ENCODE measurements at regions not wholly inside any gene's neighbourhood (a gene's known extent, or its start where the extent isn't known, plus 50 kb on each side); places are given as distances from the start of the nearest gene placed in this dataset.
A peak's percentile ranks its signal among the peaks of the same experiment; 100 is the strongest.

DNA sequence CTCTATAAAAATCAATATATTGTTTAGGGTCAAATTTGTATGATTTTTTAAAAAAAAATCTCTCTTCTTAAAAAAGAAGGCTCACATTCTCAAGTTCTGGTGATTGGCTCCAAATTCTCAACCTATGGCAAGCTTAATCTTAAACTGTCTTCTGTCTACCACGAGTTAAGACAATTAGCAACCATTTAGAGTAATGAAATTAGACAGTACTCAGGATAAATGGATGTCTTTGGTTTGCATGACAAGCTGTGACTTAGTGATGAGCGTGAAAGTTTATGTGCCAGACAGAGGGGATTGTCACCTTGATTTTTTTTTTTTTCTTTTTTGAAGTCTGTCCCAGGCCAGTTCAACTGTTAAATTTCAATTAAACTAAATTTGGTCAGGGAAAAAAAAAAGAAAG, 1632.3 kb downstream of the MAT2B start:
- TF ChIP-seq, protein P1, sequence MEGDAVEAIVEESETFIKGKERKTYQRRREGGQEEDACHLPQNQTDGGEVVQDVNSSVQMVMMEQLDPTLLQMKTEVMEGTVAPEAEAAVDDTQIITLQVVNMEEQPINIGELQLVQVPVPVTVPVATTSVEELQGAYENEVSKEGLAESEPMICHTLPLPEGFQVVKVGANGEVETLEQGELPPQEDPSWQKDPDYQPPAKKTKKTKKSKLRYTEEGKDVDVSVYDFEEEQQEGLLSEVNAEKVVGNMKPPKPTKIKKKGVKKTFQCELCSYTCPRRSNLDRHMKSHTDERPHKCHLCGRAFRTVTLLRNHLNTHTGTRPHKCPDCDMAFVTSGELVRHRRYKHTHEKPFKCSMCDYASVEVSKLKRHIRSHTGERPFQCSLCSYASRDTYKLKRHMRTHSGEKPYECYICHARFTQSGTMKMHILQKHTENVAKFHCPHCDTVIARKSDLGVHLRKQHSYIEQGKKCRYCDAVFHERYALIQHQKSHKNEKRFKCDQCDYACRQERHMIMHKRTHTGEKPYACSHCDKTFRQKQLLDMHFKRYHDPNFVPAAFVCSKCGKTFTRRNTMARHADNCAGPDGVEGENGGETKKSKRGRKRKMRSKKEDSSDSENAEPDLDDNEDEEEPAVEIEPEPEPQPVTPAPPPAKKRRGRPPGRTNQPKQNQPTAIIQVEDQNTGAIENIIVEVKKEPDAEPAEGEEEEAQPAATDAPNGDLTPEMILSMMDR (IDR thresholded peaks at IDR 0.05; ENCODE audit: low read depth, low read length, missing control alignments): no peak
- H3K4me3 ChIP-seq (ENCODE audit: low read depth, low read length): no peak overlapping the region
- in situ Hi-C loops (cut with HindIII; ENCODE audit: low sequenced_read_pairs): no loop called here
- DNase-seq (ENCODE audit: low read depth): no peak

DNA sequence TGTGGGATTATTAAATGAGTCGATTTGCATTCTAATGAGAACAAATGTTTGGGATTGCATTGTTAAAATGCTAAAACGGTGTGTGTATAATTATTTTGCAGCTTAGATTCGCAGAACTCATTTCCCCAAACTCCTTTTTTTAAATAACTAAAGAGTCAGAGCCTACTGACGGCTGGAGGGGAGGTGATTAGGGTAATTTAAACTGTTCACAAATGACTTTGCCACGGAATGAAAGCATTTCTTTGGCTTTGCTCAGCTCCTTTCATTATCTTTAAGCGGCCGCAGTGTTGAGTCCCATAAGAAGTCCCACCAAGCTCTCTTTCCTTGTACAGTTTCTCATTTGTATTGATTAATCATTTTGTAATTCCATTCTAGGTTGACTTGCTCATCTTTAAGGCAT, 1632.8 kb downstream of the MAT2B start:
- peak; percentile 9 for DNase-seq (ENCODE audit: low read depth)
- in situ Hi-C loops (cut with HindIII; ENCODE audit: low sequenced_read_pairs): no loop called here
- H3K4me3 ChIP-seq (ENCODE audit: low read depth, low read length): peak overlapping the region; percentile 19
- TF ChIP-seq, protein P1 (IDR thresholded peaks at IDR 0.05; ENCODE audit: low read depth, low read length, missing control alignments): no peak

DNA sequence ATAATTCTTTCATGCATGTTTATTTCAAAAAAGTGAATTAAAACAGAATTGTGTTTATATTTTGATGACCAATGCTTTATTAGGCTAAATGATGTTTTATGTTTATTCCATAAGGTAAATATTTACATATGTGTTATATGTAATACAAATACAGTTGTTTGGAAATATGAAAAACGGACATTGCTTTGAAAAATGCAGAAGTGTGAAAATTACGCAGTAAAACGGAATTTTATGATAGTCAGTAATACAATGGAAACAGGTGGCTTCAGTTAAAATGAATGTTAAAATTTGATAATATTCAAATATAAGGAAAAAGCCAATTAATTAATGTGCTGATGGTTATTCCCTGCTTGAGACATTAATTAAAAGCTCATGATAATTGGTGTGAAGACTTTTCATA, 1633.8 kb downstream of the MAT2B start:
- DNase-seq (ENCODE audit: low read depth): no peak
- in situ Hi-C loops (cut with HindIII; ENCODE audit: low sequenced_read_pairs): no loop called here
- no peak overlapping the region for H3K4me3 ChIP-seq (ENCODE audit: low read depth, low read length)
- TF ChIP-seq, protein P1 (IDR thresholded peaks at IDR 0.05; ENCODE audit: low read depth, low read length, missing control alignments): no peak

DNA sequence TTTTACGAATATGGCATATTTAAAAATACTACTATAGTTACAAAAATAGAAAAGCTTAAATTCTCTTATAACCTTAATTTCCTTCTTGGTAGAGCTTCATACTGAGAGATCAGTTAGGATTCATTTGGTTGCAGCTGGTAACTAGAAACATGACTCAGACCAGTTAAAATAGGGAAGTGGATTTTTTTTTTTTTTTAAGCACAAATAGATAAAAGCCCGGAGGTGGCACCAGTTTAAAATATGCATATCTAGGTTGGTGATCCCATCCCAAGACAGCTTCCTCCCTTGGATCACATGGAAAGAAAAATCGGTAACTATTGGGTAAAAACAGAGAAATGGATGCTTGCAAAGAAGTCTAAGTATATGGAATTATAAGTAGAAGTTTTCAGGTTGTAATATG, 1634.3 kb downstream of the MAT2B start:
- in situ Hi-C loops (cut with HindIII; ENCODE audit: low sequenced_read_pairs): no loop called here
- TF ChIP-seq, protein P1 (IDR thresholded peaks at IDR 0.05; ENCODE audit: low read depth, low read length, missing control alignments): no peak
- H3K4me3 ChIP-seq (ENCODE audit: low read depth, low read length): no peak overlapping the region
- DNase-seq (ENCODE audit: low read depth): no peak

DNA sequence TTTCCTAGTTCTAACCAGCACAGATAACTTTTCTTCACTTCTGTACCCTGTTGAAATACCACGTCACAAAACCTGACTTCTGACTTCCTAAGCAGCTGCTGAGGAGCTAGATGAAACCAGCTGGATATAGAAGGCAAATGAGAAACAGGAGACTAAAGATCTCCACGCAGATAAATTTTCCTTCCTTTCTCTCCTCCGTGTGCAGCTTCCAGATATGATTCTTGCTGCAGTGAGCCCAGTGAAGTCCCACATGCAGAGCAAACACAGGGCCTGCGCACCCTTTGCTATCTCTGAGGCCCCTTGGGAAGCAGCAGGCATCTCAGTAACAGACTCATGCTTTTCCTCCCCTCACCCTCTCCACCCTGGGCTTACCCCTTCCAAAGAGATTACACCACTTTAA, 1638.3 kb downstream of the MAT2B start:
- in situ Hi-C loops (cut with HindIII; ENCODE audit: low sequenced_read_pairs): no loop called here
- no peak for DNase-seq (ENCODE audit: low read depth)
- TF ChIP-seq, protein P1 (IDR thresholded peaks at IDR 0.05; ENCODE audit: low read depth, low read length, missing control alignments): no peak
- H3K4me3 ChIP-seq (ENCODE audit: low read depth, low read length): no peak overlapping the region

DNA sequence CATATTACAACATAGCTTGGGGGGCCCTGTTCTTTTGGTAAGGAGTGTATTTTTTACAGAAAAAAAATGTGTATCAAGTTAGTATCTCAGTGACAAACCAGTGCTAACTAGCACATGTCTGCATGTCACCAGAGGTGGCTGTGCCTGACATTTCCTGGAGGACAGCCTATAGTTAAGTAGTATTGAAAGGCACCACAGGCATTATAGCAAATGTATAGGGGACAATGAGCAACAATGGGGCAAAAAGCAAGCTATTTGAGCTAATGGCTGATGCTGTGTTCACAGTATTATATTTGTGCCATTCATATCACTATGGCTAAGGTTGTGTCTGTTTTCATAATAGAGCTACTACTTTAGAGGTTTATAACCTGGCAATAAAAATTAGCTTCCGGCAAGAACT, 1644.0 kb downstream of the MAT2B start:
- TF ChIP-seq, protein P1 (IDR thresholded peaks at IDR 0.05; ENCODE audit: low read depth, low read length, missing control alignments): no peak

DNA sequence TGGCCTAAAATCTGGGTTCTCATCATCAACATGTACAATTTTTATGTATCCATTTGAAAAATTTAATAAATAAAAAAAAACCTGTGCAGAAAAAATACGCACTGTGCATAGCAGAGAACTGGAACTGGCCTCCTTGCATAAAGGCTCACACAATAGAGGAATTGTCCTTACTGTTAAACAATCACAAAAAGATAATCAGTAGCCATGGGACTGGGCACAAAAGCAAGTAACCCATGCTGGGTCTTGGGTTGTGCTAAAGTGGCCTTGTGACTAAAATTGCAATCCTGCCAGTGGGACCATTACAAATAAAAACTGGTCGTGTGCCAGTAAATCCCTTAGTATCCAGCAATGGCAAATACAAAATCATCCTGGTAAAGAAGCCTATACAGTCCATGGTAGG, 1646.6 kb downstream of the MAT2B start:
- DNase-seq (ENCODE audit: low read depth): no peak
- in situ Hi-C loops (cut with HindIII; ENCODE audit: low sequenced_read_pairs): no loop called here
- TF ChIP-seq, protein P1 (IDR thresholded peaks at IDR 0.05; ENCODE audit: low read depth, low read length, missing control alignments): no peak
- H3K4me3 ChIP-seq (ENCODE audit: low read depth, low read length): no peak overlapping the region

More for the DNA sequence above, 1644.0 kb downstream of the MAT2B start:
- no peak overlapping the region for H3K4me3 ChIP-seq (ENCODE audit: low read depth, low read length)
- DNase-seq (ENCODE audit: low read depth): no peak
- in situ Hi-C loops (cut with HindIII; ENCODE audit: low sequenced_read_pairs): no loop called here

Data from astrocyte of the cerebellum (primary cell).